ENCODE measurements at regions not wholly inside any gene's neighbourhood (a gene's known extent, or its start where the extent isn't known, plus 50 kb on each side); places are given as distances from the start of the nearest gene placed in this dataset.

- H3K9ac ChIP-seq (ENCODE audit: low read depth, low read length) = no peak overlapping the region
- H3K36me3 ChIP-seq (ENCODE audit: insufficient read depth, low read length) = no peaks in the 10 kb centered on the region
- H3K4me1 ChIP-seq (ENCODE audit: insufficient read depth, low read length) = no peaks in the 10 kb centered on the region
- H3K9me3 ChIP-seq (ENCODE audit: control insufficient read depth, insufficient read depth, low read length) = no peaks in the 10 kb centered on the region; the same call in 1 of the 2 replicates
These were observed 246.8 kb downstream of the LMO4 start for GRCh38 chr1:87575528-87575927.

DNA sequence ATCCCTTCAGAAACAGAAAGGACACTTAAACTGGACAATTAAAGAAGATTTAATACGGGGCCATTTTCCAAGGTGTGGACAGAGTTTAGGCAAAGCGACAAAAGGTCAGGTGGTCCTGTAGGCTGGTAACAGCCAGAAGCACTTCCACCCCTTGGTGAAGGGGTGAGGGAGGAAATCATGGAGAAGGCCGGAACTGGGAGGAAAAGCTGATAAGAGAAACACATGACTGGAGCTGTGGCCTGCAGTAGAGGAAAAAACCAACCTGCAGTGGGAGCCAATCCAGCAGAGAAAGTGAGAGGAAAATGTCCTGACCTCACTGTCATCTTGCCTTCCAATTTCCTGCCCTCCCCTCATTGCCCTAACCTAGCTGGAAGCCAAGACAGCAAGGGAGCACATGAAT lies 249.8 kb downstream of the LMO4 start:
- H3K9me3 ChIP-seq (ENCODE audit: control insufficient read depth, insufficient read depth, low read length) = no peaks in the 10 kb centered on the region; the same call in 1 of the 2 replicates
- no peak overlapping the region for H3K9ac ChIP-seq (ENCODE audit: low read depth, low read length)
- H3K36me3 ChIP-seq (ENCODE audit: insufficient read depth, low read length) = no peaks in the 10 kb centered on the region
- no peaks in the 10 kb centered on the region for H3K4me1 ChIP-seq (ENCODE audit: insufficient read depth, low read length)

- H3K36me3 ChIP-seq (ENCODE audit: insufficient read depth, low read length) = no peaks in the 10 kb centered on the region
- no peak overlapping the region for H3K9ac ChIP-seq (ENCODE audit: low read depth, low read length)
- no peaks in the 10 kb centered on the region for H3K9me3 ChIP-seq (ENCODE audit: control insufficient read depth, insufficient read depth, low read length)
- no peaks in the 10 kb centered on the region for H3K4me1 ChIP-seq (ENCODE audit: insufficient read depth, low read length)
These were observed 254.8 kb downstream of the LMO4 start for GRCh38 chr1:87583459-87583858.

- Histone ChIP-seq H3K36me3 (ENCODE audit: insufficient read depth, low read length) (no peaks in the 10 kb centered on the region), H3K4me1 (ENCODE audit: insufficient read depth, low read length) (no peaks in the 10 kb centered on the region), H3K9me3 (ENCODE audit: control insufficient read depth, insufficient read depth, low read length) (no peaks in the 10 kb centered on the region), H3K9ac (ENCODE audit: low read depth, low read length) (no peak overlapping the region)
These were observed 255.9 kb downstream of the LMO4 start for GRCh38 chr1:87584586-87584985.

GRCh38 chr1:87586501-87586900 lies 257.8 kb downstream of the LMO4 start:
- H3K9ac ChIP-seq (ENCODE audit: low read depth, low read length) = no peak overlapping the region
- H3K9me3 ChIP-seq (ENCODE audit: control insufficient read depth, insufficient read depth, low read length) = no peaks in the 10 kb centered on the region
- H3K4me1 ChIP-seq (ENCODE audit: insufficient read depth, low read length) = no peaks in the 10 kb centered on the region
- no peaks in the 10 kb centered on the region for H3K36me3 ChIP-seq (ENCODE audit: insufficient read depth, low read length)

GRCh38 chr1:87588495-87588894 lies 259.8 kb downstream of the LMO4 start:
- Histone ChIP-seq H3K36me3 (ENCODE audit: insufficient read depth, low read length) (no peaks in the 10 kb centered on the region; the same call in 1 of the 2 replicates), H3K9ac (ENCODE audit: low read depth, low read length) (no peak overlapping the region), H3K4me1 (ENCODE audit: insufficient read depth, low read length) (no peaks in the 10 kb centered on the region), H3K9me3 (ENCODE audit: control insufficient read depth, insufficient read depth, low read length) (no peaks in the 10 kb centered on the region)

DNA sequence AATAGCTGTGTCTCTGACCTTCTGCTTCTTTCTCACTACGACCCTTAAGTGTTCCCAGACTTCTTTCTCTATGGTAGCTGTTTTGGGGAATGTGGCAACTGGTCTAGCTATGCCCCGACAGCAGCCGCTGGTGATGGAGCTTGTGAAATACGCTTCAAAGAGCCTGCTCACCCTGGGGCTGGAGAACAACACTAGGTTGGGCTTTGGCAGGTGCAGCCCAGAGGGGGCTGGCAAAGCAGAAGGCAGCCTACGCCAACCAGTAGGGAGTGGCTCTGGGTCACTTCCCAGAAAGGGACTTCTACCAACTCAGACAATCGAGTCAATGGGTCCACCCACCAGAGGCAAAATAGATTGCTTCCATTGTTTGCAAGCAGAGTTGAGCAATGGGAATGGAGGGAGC lies 262.8 kb downstream of the LMO4 start:
- no peaks in the 10 kb centered on the region; the same call in 1 of the 2 replicates for H3K36me3 ChIP-seq (ENCODE audit: insufficient read depth, low read length)
- no peaks in the 10 kb centered on the region for H3K9me3 ChIP-seq (ENCODE audit: control insufficient read depth, insufficient read depth, low read length)
- H3K4me1 ChIP-seq (ENCODE audit: insufficient read depth, low read length) = no peaks in the 10 kb centered on the region
- H3K9ac ChIP-seq (ENCODE audit: low read depth, low read length) = no peak overlapping the region

- H3K4me1 ChIP-seq (ENCODE audit: insufficient read depth, low read length) = no peaks in the 10 kb centered on the region
- no peaks in the 10 kb centered on the region for H3K9me3 ChIP-seq (ENCODE audit: control insufficient read depth, insufficient read depth, low read length)
- no peak overlapping the region for H3K9ac ChIP-seq (ENCODE audit: low read depth, low read length)
- no peaks in the 10 kb centered on the region; the same call in 1 of the 2 replicates for H3K36me3 ChIP-seq (ENCODE audit: insufficient read depth, low read length)
These were observed 263.5 kb downstream of the LMO4 start for GRCh38 chr1:87592156-87592555.

DNA sequence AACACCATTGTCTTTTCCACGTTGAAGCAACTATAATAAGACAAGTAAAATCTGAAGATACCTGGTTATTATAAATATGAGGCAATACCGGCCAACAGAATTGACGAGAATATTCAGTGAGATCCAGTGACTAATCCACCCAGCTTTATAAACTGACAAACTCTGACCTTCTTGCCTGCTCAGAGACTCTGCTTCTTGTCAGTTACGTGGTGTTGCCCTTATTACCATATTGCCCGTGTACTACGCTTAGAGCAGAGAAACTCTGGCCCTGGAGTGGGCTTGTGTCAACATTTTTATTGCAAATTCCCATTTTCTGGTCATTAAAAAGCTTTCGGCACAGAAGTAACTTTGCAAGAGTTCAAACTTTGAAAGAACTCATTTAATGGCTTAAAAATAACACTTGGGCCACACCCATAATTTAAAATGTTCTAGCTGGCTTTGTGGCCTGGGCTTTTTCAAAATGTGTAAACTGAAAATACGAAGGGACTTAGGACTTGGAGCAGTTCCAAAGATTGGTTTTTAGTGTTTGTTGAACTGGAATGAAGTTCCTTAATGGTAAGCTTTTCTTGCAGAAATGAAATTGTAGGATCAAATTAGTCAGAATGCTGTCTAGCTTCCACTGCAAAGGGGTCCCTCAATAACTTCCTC lies 266.2 kb downstream of the LMO4 start:
- no peaks in the 10 kb centered on the region; the same call in 1 of the 2 replicates for H3K36me3 ChIP-seq (ENCODE audit: insufficient read depth, low read length)
- no peaks in the 10 kb centered on the region for H3K9me3 ChIP-seq (ENCODE audit: control insufficient read depth, insufficient read depth, low read length)
- H3K9ac ChIP-seq (ENCODE audit: low read depth, low read length) = no peak overlapping the region
- H3K4me1 ChIP-seq (ENCODE audit: insufficient read depth, low read length) = no peaks in the 10 kb centered on the region

DNA sequence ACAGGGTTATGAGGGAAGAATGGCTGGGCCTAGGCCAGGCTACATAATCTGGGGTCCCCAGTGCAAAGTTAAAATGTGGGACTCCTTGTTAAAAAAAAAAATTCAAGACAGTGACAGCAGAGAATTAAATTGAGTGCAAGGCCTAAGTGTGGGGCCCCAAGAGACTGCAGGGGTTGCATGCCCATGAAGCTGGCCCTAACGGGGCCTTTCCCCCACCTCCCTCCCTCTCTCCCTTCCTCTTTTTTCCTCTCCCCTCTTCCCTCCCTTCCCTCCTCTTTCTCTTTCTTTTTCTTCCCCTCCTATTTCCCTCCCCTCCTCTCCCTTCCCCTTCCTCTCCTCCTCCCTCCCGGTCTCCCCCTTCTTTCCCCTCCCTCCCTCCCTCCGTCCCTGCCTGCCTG lies 266.7 kb downstream of the LMO4 start:
- Histone ChIP-seq H3K36me3 (ENCODE audit: insufficient read depth, low read length) (no peaks in the 10 kb centered on the region; the same call in 1 of the 2 replicates), H3K9ac (ENCODE audit: low read depth, low read length) (no peak overlapping the region), H3K9me3 (ENCODE audit: control insufficient read depth, insufficient read depth, low read length) (no peaks in the 10 kb centered on the region), H3K4me1 (ENCODE audit: insufficient read depth, low read length) (no peaks in the 10 kb centered on the region)

- Histone ChIP-seq H3K9ac (ENCODE audit: low read depth, low read length) (no peak overlapping the region), H3K4me1 (ENCODE audit: insufficient read depth, low read length) (no peaks in the 10 kb centered on the region)
These were observed 269.7 kb downstream of the LMO4 start for GRCh38 chr1:87598429-87598828.

DNA sequence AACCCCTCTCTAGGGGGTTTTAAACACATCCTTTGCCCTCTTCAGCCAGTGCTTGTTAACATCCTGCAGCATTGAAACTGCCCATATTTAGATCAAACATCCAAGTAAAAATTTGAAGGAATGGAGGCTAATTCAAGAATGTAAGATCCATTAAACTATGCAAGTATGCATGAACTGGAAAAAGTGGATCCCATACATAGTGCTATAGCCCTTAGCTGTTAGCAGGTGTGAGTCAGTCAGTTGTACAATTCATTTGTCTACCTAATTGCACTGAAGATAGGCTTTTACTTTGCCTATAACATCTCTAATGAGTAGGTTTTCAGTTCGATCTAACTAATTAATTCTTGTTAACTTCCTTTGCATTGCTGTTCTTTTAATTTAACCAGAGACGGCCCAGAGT lies 270.9 kb downstream of the LMO4 start:
- no peaks in the 10 kb centered on the region; the same call in 1 of the 2 replicates for H3K9me3 ChIP-seq (ENCODE audit: control insufficient read depth, insufficient read depth, low read length)
- no peaks in the 10 kb centered on the region; the same call in 1 of the 2 replicates for H3K36me3 ChIP-seq (ENCODE audit: insufficient read depth, low read length)
- H3K9ac ChIP-seq (ENCODE audit: low read depth, low read length) = no peak overlapping the region
- no peaks in the 10 kb centered on the region for H3K4me1 ChIP-seq (ENCODE audit: insufficient read depth, low read length)

More at GRCh38 chr1:87598429-87598828, 269.7 kb downstream of the LMO4 start:
- no peaks in the 10 kb centered on the region; the same call in 1 of the 2 replicates for H3K9me3 ChIP-seq (ENCODE audit: control insufficient read depth, insufficient read depth, low read length)
- H3K36me3 ChIP-seq (ENCODE audit: insufficient read depth, low read length) = no peaks in the 10 kb centered on the region; the same call in 1 of the 2 replicates

DNA sequence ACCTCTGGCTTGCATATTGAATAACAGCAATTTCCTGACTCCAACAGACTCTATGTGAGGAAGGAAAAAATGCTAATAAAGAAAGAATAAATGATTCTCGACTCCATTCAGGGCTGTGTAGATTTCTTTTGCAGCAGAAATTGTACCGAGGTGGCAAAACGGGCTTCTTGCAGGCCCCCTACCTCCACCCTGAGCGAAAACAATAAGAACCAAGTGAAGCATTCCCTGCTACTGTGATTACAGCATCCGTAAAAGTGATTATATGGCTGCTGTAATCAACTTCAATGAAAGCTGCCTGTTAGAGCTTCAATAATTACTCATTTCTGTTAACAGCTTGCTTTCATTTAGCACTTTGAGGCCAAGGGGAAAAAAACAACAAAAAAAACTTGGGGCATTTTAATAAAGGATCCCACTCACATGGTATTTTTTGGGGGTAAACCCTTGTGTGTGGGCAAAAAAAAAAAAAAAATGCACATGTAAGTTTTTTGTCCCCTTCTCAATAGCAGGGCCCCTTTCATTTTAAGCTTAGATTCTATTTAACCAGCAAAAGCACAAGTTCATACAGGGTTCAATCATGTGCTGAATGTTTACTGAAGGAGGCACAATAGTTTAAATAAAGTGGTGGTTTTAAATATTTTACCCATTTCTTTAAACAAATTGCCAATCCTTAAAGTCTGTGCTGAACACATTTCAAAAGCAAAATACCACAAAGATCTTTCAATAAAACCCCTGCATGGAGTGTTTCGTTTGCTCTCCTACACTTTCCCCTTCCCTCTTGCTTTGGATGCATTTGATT lies 271.6 kb downstream of the LMO4 start:
- H3K36me3 ChIP-seq (ENCODE audit: insufficient read depth, low read length) = no peaks in the 10 kb centered on the region; the same call in 1 of the 2 replicates
- no peaks in the 10 kb centered on the region for H3K4me1 ChIP-seq (ENCODE audit: insufficient read depth, low read length)
- H3K9me3 ChIP-seq (ENCODE audit: control insufficient read depth, insufficient read depth, low read length) = no peaks in the 10 kb centered on the region; the same call in 1 of the 2 replicates
- no peak overlapping the region for H3K9ac ChIP-seq (ENCODE audit: low read depth, low read length)

DNA sequence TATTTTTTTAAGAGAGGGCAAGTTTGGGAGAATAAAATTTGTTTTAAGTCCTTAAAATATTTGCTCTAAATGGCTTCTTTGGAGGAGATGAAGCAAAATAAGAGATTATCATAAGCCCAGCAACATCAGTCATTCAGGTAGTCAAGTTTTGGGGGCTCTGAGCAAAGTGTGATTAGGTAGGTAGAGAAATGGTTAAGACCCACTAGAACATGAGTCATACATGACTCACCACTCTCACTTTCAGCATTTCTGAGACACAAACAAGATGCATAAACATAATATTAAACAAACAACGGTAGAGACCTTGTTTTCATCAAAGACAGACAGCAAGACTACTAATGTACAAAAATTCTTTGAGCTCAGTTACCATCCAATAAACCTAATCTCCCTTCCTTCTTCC lies 272.2 kb downstream of the LMO4 start:
- no peaks in the 10 kb centered on the region; the same call in 1 of the 2 replicates for H3K36me3 ChIP-seq (ENCODE audit: insufficient read depth, low read length)
- H3K9ac ChIP-seq (ENCODE audit: low read depth, low read length) = no peak overlapping the region
- H3K4me1 ChIP-seq (ENCODE audit: insufficient read depth, low read length) = no peaks in the 10 kb centered on the region
- no peaks in the 10 kb centered on the region; the same call in 1 of the 2 replicates for H3K9me3 ChIP-seq (ENCODE audit: control insufficient read depth, insufficient read depth, low read length)

DNA sequence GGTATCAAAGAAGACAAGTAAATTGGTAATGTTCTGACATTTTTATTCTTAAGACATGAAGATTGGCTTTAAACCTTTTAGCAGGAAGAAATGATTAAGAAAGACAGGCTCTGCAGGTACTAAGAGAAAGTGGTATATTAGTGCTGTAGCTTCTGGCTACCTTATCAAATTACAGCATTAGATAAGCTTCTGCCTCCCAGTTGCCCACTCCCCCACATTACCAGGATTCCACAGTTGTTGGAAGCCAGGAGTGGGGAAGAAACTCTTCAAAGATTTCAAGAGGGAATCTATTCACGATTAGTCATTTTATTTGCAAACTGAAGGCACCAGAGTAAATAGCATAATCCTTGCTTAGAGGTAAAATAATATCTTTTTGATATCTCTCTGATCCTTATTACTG lies 274.9 kb downstream of the LMO4 start:
- Histone ChIP-seq H3K9me3 (ENCODE audit: control insufficient read depth, insufficient read depth, low read length) (no peaks in the 10 kb centered on the region; the same call in 1 of the 2 replicates), H3K4me1 (ENCODE audit: insufficient read depth, low read length) (no peaks in the 10 kb centered on the region), H3K9ac (ENCODE audit: low read depth, low read length) (no peak overlapping the region), H3K36me3 (ENCODE audit: insufficient read depth, low read length) (no peaks in the 10 kb centered on the region)

Data from ES-I3 (cell line).